Mucosa of gallbladder (tissue), 1 donor: ENCODE measurements at regions not wholly inside any gene's neighbourhood (a gene's known extent, or its start where the extent isn't known, plus 50 kb on each side); places are given as distances from the start of the nearest gene placed in this dataset.
"Not testable (repeated sequence)": the region's sequence is repeated elsewhere in the genome, so short reads cannot be mapped to it uniquely, and the experiment has no call there.

Experiments used
- DNase-seq: peaks from one replicate; pipeline ENCODE4 v3.0.0-alpha.2; 2020; ENCODE audit warnings: low spot score
- donor health status: DM: no; HTN: no; CAD: no.

DNA sequence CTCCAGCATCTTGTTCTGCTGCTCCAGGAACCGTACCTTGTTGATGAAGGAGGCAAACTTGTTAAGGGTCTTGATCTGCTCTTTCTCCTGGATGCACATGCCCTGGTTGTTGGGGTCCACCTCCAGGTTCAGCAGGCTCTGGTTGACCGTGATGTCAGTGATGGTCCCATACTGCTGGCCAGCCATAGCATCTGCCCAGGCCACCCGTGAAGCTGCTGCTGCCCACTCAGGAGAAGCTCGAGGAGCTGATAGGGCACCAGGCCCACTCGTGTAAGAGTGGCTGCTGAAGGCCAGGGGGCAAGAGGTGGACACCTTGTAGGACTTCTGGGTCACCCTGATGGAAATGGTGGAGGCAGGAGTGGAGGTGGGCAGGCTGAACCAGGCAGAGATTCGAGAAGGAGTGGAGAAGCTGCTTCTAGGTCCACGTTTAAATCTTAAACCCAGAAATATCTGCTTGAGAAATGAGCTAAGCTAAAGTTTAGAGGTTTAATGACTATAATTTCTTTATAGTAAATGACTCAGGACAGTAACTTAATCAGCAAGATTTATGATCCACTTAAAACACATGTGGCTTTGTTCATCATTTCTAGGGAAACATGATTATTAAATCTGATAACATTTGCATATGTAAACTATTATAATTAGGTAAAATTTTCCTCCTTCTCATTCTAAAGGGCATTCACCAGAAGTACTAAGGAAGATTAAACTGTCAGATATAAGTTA lies 358.7 kb upstream of the SETBP1 start:
- DNase-seq, result no peak

GRCh38 chr18:44323125-44323524 lies 357.6 kb upstream of the SETBP1 start:
- no peak for DNase-seq

DNA sequence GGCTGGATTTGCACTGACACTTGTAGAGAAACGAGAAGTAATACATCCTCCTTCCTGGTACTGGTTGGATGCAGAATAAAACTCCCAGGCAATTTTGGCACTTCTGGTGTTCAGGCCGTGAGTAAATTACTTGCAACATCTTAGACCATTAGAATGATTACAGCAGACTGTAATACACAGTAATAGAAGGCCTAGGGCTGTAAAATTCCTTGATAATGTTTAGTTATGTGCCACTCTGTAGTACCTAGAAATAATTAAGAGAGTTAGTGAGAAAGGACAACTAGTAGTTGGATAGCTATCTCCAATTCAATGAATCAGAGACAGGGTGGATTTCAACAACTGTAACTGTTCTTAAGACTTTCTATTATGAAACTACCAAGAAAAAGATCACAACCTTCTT lies 356.3 kb upstream of the SETBP1 start:
- no peak for DNase-seq

- DNase-seq, result peak; percentile 65
These were observed 354.6 kb upstream of the SETBP1 start for GRCh38 chr18:44325903-44326635.

DNA sequence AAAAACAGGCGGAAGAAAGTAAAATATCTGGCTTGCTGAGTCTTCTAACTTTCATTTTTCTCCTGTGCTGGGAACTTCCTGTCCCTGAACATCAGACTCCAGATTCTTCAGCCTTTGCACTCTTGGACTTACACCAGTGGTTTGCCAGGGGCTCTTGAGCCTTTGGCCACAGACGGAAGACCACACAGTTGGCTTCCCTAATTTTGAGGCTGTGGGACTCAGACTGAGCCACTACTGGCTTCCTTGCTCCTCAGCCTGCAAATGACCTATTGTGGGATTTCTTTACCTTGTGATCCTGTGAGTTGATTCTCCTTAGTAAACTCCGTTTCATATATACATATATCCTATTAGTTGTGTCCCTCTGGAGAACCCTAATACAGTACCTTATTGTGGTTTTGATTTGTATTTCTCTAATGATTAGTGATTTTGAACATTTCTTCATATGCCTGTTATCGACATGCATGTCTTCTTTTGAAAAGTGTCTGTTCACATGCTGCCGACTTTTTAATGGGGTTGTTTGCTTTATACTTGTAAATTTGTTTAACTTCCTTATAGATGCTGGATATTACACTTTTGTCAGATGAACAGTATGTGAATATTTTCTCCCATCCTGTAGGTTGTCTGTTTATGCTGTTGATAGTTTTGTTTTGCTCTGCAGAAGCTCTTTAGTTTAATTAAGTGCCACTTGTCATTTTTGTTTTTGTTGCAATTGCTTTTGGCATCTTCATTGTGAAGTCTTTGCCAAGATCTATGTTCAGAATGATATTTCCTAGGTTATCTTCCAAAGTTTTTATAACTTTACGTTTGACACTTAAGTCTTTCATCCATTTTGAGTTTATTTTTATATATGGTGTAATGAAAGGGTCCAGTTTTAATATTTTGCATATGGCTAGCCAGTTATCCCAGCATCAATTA lies 348.8 kb upstream of the SETBP1 start:
- no peak for DNase-seq

DNA sequence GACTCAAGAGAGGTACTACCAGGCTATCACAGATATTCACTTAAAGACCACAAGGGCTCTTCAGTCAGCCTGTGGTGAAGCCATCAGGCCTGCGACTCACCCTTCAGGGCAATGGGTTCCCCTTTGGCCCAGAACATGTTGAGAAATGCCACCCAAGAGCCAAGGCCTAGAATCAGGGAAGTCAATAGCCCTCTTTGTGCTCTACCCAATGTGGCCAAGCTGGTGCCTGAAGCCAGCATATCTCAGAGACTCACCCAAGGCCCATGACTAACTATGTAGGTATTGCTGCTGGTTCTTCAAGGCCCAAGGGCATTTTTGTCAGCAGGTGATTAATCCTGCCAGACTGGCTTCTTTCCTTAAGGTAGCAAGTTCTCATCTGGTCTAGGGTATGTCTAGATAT lies 338.9 kb upstream of the SETBP1 start:
- no peak for DNase-seq

- no peak for DNase-seq
These were observed 338.5 kb upstream of the SETBP1 start for GRCh38 chr18:44342162-44342561.

- DNase-seq, result no peak
These were observed 337.7 kb upstream of the SETBP1 start for GRCh38 chr18:44342946-44343345.

- DNase-seq, result no peak
These were observed 337.1 kb upstream of the SETBP1 start for GRCh38 chr18:44343570-44343969.

DNA sequence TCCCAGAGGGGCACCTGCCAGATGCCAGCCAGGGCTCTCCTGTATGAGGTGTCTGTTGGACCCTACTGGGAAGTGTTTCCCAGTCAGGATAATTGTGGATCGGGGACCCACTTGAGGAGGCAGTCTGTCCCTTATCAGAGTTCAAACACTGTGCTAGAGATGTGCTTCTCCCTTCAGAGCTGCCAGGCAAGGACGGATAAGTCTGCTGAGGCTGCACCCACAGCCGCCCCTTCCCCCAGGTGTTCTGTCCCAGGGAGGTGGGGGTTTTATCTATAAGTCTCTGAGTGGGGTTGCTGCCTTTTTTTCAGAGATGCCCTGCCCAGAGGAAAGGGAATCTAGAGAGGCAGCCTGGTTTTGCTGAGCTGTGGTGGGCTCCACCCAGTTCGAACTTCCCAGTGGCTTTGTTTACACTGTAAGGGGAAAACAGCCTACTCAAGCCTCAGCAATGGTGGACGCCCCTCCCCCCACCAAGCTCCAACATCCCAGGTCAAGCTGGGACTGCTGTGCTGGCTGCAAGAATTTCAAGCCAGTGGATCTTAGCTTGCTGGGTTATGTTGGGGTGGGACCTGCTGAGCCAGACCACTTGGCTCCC lies 324.0 kb upstream of the SETBP1 start:
- DNase-seq, result no peak

DNA sequence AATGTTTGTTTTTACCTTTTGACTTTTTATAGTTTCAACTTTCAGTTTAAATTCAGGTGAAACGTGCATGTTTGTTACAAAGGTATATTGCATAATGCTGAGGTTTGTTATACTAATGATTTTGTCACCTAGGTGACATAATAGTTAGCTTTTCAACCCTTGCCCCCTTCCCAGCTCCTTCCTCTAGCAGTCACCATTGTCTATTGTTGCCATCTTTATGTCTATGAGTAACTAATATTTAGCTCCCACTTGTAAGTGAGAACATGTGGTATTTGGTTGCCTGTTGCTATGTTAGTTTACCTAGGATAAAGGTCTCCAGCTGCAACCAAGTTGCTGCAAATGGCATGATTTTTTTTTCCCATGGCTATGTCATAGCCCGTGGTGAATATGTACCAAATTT lies 322.3 kb upstream of the SETBP1 start:
- DNase-seq, result no peak

DNA sequence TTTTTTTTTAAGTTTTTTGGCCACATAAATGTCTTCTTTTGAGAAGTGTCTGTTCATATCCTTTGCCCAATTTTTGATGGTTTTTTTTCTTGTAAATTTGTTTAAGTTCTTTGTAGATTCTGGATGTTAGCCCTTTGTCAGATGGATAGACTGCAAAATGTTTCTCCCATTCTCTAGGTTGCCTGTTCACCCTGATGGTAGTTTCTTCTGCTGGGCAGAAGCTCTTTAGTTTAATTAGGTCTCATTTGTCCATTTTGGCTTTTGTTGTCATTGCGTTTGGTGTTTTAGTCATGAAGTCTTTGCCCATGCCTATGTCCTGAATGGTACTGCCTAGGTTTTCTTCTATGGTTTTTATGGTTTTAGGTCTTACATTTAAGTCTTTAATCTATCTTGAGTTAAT lies 320.9 kb upstream of the SETBP1 start:
- not testable (repeated sequence) for DNase-seq

- not testable (repeated sequence) for DNase-seq
These were observed 318.5 kb upstream of the SETBP1 start for GRCh38 chr18:44362213-44362612.

DNA sequence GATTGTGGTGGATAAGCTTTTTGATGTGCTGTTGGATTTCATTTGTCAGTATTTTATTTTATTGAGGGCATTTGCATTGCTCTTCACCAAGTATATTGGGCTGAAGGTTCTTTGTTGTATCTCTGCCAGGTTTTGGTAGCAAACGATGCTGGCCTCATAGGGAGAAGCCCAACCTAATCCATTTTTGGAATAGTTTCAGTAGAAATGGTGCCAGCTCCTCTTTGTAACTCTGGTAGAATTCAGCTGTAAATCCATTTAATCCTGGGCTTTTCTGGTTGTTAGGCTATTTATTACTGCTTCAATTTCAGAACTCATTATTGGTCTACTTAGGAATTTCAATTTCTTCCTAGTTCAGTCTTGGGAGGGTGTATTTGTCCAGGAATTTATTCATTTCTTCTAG lies 309.8 kb upstream of the SETBP1 start:
- DNase-seq, result no peak

DNA sequence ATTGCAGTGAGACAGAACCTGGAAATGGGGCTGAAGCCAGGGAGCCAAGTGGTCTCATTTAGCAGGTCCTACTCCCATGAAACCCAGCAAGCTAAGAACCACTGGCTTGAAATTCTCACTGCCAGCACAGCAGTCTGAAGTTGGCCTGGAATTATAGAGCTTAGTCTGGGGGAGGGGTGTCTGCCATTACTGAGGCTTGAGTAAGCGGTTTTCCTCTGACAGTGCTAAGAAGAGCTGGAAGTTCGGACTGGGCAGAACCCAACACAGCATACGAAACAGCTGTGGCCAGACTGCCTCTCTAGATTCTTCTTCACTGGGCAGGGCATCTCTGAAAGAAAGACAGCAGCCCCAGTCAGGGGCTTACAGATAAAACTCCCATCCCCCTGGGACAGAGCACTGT lies 305.7 kb upstream of the SETBP1 start:
- no peak for DNase-seq

GRCh38 chr18:44386401-44386800 lies 294.3 kb upstream of the SETBP1 start:
- no peak for DNase-seq

DNA sequence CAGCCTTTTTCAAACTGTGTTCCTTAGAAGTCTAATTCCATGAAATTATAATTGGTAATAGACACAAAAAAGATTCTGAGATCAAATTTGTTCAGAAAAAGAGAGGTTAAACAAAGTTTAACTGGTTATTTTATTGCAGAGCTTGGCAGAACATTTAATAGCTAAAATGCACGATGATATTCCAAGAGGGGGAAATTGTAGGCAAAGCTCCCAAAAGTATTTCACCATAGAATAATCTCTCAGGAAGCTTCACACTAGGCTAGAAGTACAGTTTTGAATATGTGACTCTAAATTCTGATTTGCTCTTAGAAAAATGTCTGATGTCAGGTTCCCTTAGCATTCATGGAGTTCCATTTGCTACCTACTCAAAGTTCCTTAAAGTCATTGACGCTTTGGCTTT lies 292.4 kb upstream of the SETBP1 start:
- DNase-seq, result no peak

- no peak for DNase-seq
These were observed 287.8 kb upstream of the SETBP1 start for GRCh38 chr18:44392933-44393332.

DNA sequence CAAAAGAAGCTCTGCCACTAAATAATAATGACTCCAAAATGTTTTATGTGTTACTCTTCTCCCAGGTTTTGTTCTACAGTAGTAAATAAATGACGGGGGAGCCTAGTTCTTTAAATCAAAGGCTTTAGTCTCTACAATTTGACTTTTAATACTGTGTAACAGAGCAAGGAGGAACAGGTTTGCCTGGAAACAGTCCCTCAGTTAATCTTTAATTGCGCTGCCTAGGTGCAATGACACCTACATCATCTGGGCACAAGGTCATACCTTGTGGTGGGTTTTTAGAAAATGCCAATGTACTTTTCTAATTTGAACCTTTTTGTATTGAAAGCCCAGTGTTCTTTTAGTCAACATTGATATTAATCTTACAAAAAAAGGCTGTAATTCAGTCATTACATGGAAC lies 287.3 kb upstream of the SETBP1 start:
- no peak for DNase-seq

DNA sequence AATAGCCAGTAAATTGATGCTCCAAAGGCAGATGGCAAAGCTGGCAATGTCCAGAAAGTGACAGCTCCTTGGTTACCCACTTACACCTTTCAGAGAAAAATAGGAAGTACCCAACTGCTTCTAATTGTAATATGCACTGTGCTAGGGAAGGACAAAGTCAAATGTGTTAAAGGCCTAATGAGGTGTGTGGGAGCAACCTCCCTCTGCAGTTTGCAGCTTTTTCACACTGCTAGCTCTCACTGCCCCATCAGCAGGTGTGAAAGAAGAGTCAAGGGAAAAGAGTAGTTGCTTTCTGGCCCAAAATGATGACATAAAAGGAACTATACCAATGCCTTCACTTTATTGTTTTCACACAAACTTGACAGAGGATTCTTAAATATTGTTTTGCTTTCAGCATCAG lies 284.1 kb upstream of the SETBP1 start:
- DNase-seq, result no peak

- DNase-seq, result no peak
These were observed 271.6 kb upstream of the SETBP1 start for GRCh38 chr18:44409071-44409470.

- no peak for DNase-seq
These were observed 271.2 kb upstream of the SETBP1 start for GRCh38 chr18:44409515-44409914.
